Hepatocyte (in vitro differentiated cells): ENCODE measurements at regions not wholly inside any gene's neighbourhood (a gene's known extent, or its start where the extent isn't known, plus 50 kb on each side); places are given as distances from the start of the nearest gene placed in this dataset.

Experiments
- CTCF ChIP-seq: fragments of 200-600 bp; sonication (generic); IDR thresholded peaks from 2 replicates; pipeline ENCODE4 v1.5.1; 2016; ENCODE audit warnings: antibody characterized with exemption, mild to moderate bottlenecking; ENCODE audit not compliant: poor library complexity
- EZH2phosphoT487 ChIP-seq: fragments of 200-600 bp; sonication (generic); IDR thresholded peaks from one replicate; pipeline ENCODE4 v1.6.1; 2018; ENCODE audit warnings: antibody characterized with exemption, mild to moderate bottlenecking, low read depth, moderate library complexity; ENCODE audit not compliant: unreplicated experiment, severe bottlenecking

DNA sequence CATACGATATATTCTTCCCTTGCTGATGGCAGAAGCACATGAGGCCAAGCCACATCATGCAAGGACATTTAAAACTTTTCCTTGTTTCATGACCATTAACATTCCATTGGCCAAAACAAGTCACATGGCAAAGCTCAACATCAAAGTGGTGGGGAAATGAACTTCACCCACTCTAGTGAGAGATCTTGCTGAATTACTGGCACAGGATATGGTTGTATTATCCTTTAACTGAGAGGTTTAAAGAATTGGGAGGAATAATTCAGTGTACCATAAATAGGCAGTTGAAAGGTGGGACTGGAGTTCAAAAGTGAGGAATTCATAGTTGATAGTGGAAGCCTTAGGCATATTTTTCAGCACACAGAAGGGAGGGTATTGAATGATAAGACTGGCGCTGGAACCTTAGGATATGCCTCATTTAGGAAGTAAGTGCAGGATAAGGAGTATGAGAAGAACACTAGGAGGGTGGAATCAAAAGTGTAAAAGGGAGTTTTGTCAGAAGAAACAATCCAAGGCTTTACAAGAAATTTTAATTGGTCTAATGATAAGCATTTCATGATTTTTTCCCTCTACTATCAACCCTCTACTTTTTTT lies 398.8 kb downstream of the C12orf75 start:
- TF ChIP-seq CTCF = no peak
- TF ChIP-seq EZH2phosphoT487 = no peak
